ENCODE measurements at regions not wholly inside any gene's neighbourhood (a gene's known extent, or its start where the extent isn't known, plus 50 kb on each side); places are given as distances from the start of the nearest gene placed in this dataset.
A peak's percentile ranks its signal among the peaks of the same experiment; 100 is the strongest.

GRCh38 chr2:40546439-40547191 lies 94.7 kb upstream of the SLC8A1 start:
- H3K4me3 Mint-ChIP-seq = no peak overlapping the region
- H3K27ac Mint-ChIP-seq = no peak overlapping the region
- no peaks in the 10 kb centered on the region for H3K36me3 Mint-ChIP-seq (ENCODE audit: low read depth)
- ChIA-PET POLR2A (no interaction called here), CTCF (interaction anchor here (1.1 kb wide), 1 partner anchor 633 kb away, joined by 3 read pairs; no protein-coding TSS in a partner anchor)
- H3K4me1 Mint-ChIP-seq = no peaks in the 10 kb centered on the region
- no peaks in the 10 kb centered on the region for H3K27me3 Mint-ChIP-seq
- H3K9me3 Mint-ChIP-seq = no peaks in the 10 kb centered on the region
- no peak for DNase-seq

GRCh38 chr2:40548521-40548920 lies 96.6 kb upstream of the SLC8A1 start:
- ChIA-PET POLR2A (no interaction called here), CTCF (no interaction called here)
- Mint-ChIP-seq H3K36me3 (ENCODE audit: low read depth) (no peaks in the 10 kb centered on the region), H3K9me3 (no peaks in the 10 kb centered on the region), H3K27ac (no peak overlapping the region), H3K4me1 (no peaks in the 10 kb centered on the region), H3K27me3 (no peaks in the 10 kb centered on the region), H3K4me3 (no peak overlapping the region)
- no peak for DNase-seq

- Mint-ChIP-seq H3K36me3 (ENCODE audit: low read depth) (no peaks in the 10 kb centered on the region), H3K9me3 (no peaks in the 10 kb centered on the region), H3K4me3 (no peak overlapping the region), H3K27me3 (no peaks in the 10 kb centered on the region), H3K4me1 (no peaks in the 10 kb centered on the region), H3K27ac (no peak overlapping the region)
- ChIA-PET CTCF (no interaction called here), POLR2A (no interaction called here)
- no peak for DNase-seq
These were observed 98.2 kb upstream of the SLC8A1 start for GRCh38 chr2:40550085-40550484.

- Mint-ChIP-seq H3K4me3 (no peak overlapping the region), H3K36me3 (ENCODE audit: low read depth) (no peaks in the 10 kb centered on the region), H3K4me1 (no peaks in the 10 kb centered on the region), H3K9me3 (no peaks in the 10 kb centered on the region), H3K27me3 (no peaks in the 10 kb centered on the region), H3K27ac (no peak overlapping the region)
- CTCF ChIA-PET = no interaction called here
- POLR2A ChIA-PET = no interaction called here
- no peak for DNase-seq
These were observed 99.2 kb upstream of the SLC8A1 start for GRCh38 chr2:40551081-40551480.

GRCh38 chr2:40554665-40555294 lies 102.9 kb upstream of the SLC8A1 start:
- Mint-ChIP-seq H3K4me3 (no peak overlapping the region), H3K4me1 (no peaks in the 10 kb centered on the region), H3K36me3 (ENCODE audit: low read depth) (no peaks in the 10 kb centered on the region), H3K27me3 (no peaks in the 10 kb centered on the region), H3K9me3 (no peaks in the 10 kb centered on the region), H3K27ac (no peak overlapping the region)
- ChIA-PET CTCF (interaction anchor here (0.5 to 3.7 kb wide), 7 partner anchors 12 to 1984 kb away, joined by 3 to 50 read pairs (median 5); no protein-coding TSS in a partner anchor), POLR2A (no interaction called here)
- peak; percentile 49 for DNase-seq

- Mint-ChIP-seq H3K36me3 (ENCODE audit: low read depth) (no peaks in the 10 kb centered on the region), H3K4me1 (no peaks in the 10 kb centered on the region), H3K4me3 (no peak overlapping the region), H3K27ac (no peak overlapping the region), H3K27me3 (no peaks in the 10 kb centered on the region), H3K9me3 (no peaks in the 10 kb centered on the region)
- CTCF ChIA-PET = interaction anchor here (3.7 kb wide), 1 partner anchor 643 kb away, joined by 50 read pairs; no protein-coding TSS in a partner anchor
- DNase-seq = no peak
- POLR2A ChIA-PET = no interaction called here
These were observed 104.4 kb upstream of the SLC8A1 start for GRCh38 chr2:40556293-40556692.

- POLR2A ChIA-PET = no interaction called here
- CTCF ChIA-PET = interaction anchor here (3.7 kb wide), 1 partner anchor 643 kb away, joined by 50 read pairs; no protein-coding TSS in a partner anchor
These were observed 104.8 kb upstream of the SLC8A1 start for GRCh38 chr2:40556739-40557138.

GRCh38 chr2:40558761-40559160 lies 106.9 kb upstream of the SLC8A1 start:
- Mint-ChIP-seq H3K4me1 (no peaks in the 10 kb centered on the region), H3K4me3 (no peak overlapping the region), H3K27ac (no peak overlapping the region), H3K27me3 (no peaks in the 10 kb centered on the region), H3K36me3 (ENCODE audit: low read depth) (no peaks in the 10 kb centered on the region), H3K9me3 (no peaks in the 10 kb centered on the region)
- CTCF ChIA-PET = no interaction called here
- no peak for DNase-seq
- POLR2A ChIA-PET = no interaction called here

More at GRCh38 chr2:40556739-40557138, 104.8 kb upstream of the SLC8A1 start:
- Mint-ChIP-seq H3K4me3 (no peak overlapping the region), H3K4me1 (no peaks in the 10 kb centered on the region), H3K9me3 (no peaks in the 10 kb centered on the region), H3K27ac (no peak overlapping the region), H3K36me3 (ENCODE audit: low read depth) (no peaks in the 10 kb centered on the region), H3K27me3 (no peaks in the 10 kb centered on the region)
- no peak for DNase-seq

- DNase-seq = no peak
- Mint-ChIP-seq H3K36me3 (ENCODE audit: low read depth) (no peaks in the 10 kb centered on the region), H3K27me3 (no peaks in the 10 kb centered on the region), H3K4me1 (no peaks in the 10 kb centered on the region), H3K9me3 (no peaks in the 10 kb centered on the region), H3K4me3 (no peak overlapping the region), H3K27ac (no peak overlapping the region)
- ChIA-PET POLR2A (no interaction called here), CTCF (no interaction called here)
These were observed 107.3 kb upstream of the SLC8A1 start for GRCh38 chr2:40559175-40559574.

- Mint-ChIP-seq H3K36me3 (ENCODE audit: low read depth) (no peaks in the 10 kb centered on the region), H3K27ac (no peak overlapping the region), H3K9me3 (no peaks in the 10 kb centered on the region), H3K27me3 (no peaks in the 10 kb centered on the region), H3K4me1 (no peaks in the 10 kb centered on the region), H3K4me3 (no peak overlapping the region)
- ChIA-PET CTCF (no interaction called here), POLR2A (no interaction called here)
- DNase-seq = no peak
These were observed 112.3 kb upstream of the SLC8A1 start for GRCh38 chr2:40564184-40564583.

GRCh38 chr2:40579247-40579646 lies 127.4 kb upstream of the SLC8A1 start:
- ChIA-PET CTCF (no interaction called here), POLR2A (no interaction called here)
- Mint-ChIP-seq H3K4me3 (no peak overlapping the region), H3K27me3 (no peaks in the 10 kb centered on the region), H3K27ac (no peak overlapping the region), H3K9me3 (peaks cover 1% of the 10 kb centered on the region), H3K36me3 (ENCODE audit: low read depth) (no peaks in the 10 kb centered on the region), H3K4me1 (no peaks in the 10 kb centered on the region)
- DNase-seq = no peak

GRCh38 chr2:40584432-40584831 lies 132.5 kb upstream of the SLC8A1 start:
- Mint-ChIP-seq H3K36me3 (ENCODE audit: low read depth) (no peaks in the 10 kb centered on the region), H3K4me1 (no peaks in the 10 kb centered on the region), H3K4me3 (no peak overlapping the region), H3K9me3 (peaks cover 2% of the 10 kb centered on the region), H3K27me3 (no peaks in the 10 kb centered on the region), H3K27ac (no peak overlapping the region)
- no peak for DNase-seq
- POLR2A ChIA-PET = no interaction called here
- CTCF ChIA-PET = no interaction called here

GRCh38 chr2:40591774-40592173 lies 139.9 kb upstream of the SLC8A1 start:
- Mint-ChIP-seq H3K4me1 (no peaks in the 10 kb centered on the region), H3K27ac (no peak overlapping the region), H3K27me3 (no peaks in the 10 kb centered on the region), H3K36me3 (ENCODE audit: low read depth) (no peaks in the 10 kb centered on the region), H3K9me3 (peaks cover 2% of the 10 kb centered on the region), H3K4me3 (no peak overlapping the region)
- no peak for DNase-seq
- CTCF ChIA-PET = no interaction called here
- POLR2A ChIA-PET = no interaction called here

GRCh38 chr2:40592218-40592617 lies 140.3 kb upstream of the SLC8A1 start:
- DNase-seq = no peak
- Mint-ChIP-seq H3K4me1 (no peaks in the 10 kb centered on the region), H3K27me3 (no peaks in the 10 kb centered on the region), H3K4me3 (no peak overlapping the region), H3K27ac (no peak overlapping the region), H3K36me3 (ENCODE audit: low read depth) (no peaks in the 10 kb centered on the region), H3K9me3 (peaks cover 3% of the 10 kb centered on the region)
- ChIA-PET POLR2A (no interaction called here), CTCF (no interaction called here)

All from activated CD4-positive, alpha-beta memory T cell treated with anti-CD3 and anti-CD28 coated beads, Interleukin-2, amount 10 ng/mL, durations not matched to agents 7 days and 5 days (primary cell).